PC-3 (cell line): ENCODE measurements at regions not wholly inside any gene's neighbourhood (a gene's known extent, or its start where the extent isn't known, plus 50 kb on each side); places are given as distances from the start of the nearest gene placed in this dataset.

Experiments used
- CTCF ChIP-seq: fragments of 300-600 bp; sonication (generic); conservative IDR thresholded peaks from 2 replicates; pipeline ENCODE4 v1.5.1; 2017; ENCODE audit warnings: antibody characterized with exemption, low read depth, mild to moderate bottlenecking, low read length
- EZH2phosphoT487 ChIP-seq: fragments of 300-600 bp; sonication (generic); IDR thresholded peaks from 2 replicates; pipeline ENCODE4 v1.6.1; 2018; ENCODE audit warnings: mild to moderate bottlenecking, antibody characterized with exemption, low read length, borderline replicate concordance

GRCh38 chr18:10391506-10391905 lies 62.9 kb upstream of the APCDD1 start:
- TF ChIP-seq CTCF, result no peak
- no peak for TF ChIP-seq EZH2phosphoT487
